IMR-90 (cell line): ENCODE measurements at regions not wholly inside any gene's neighbourhood (a gene's known extent, or its start where the extent isn't known, plus 50 kb on each side); places are given as distances from the start of the nearest gene placed in this dataset.

Source experiments
- ATAC-seq: fragments of 200-7000 bp; cut with Tn5 transposase; 2 replicates; pipeline ENCODE4 v1.9.1; 2020; ENCODE audit warnings: low read depth, mild to moderate bottlenecking, moderate library complexity
- BruUV-seq: library from RNA; stranded (reverse); fragments of 400-500 nt; replicated peaks from 2 replicates; lab custom pipeline; 2021; lab: Mats Ljungman, UMichigan
- CTCF ChIA-PET: fragments of 300-600 bp; formaldehyde crosslinking; extraction: SDS; loops from one replicate; lab custom pipeline; 2021; ENCODE audit warnings: antibody characterized with exemption; lab: Yijun Ruan, JAX
- POLR2A ChIA-PET: fragments of 300-600 bp; sonication (Branson Sonifier 250); formaldehyde crosslinking; loops from one replicate; lab custom pipeline; 2022; ENCODE audit warnings: antibody characterized with exemption; ENCODE audit not compliant: unreplicated experiment; lab: Charles Lee
- DNase-seq: peaks from one replicate; pipeline ENCODE4 v3.0.0; 2013
- H2AFZ ChIP-seq: replicated peaks from 2 replicates; pipeline ENCODE3; 2013; ENCODE audit warnings: low read length, mild to moderate bottlenecking; ENCODE audit not compliant: poor library complexity
- H2AK5ac ChIP-seq: 2 replicates; pipeline ENCODE4 v1.6.1; 2013; ENCODE audit warnings: low read depth, low read length, inconsistent platforms
- H2AK9ac ChIP-seq: replicated peaks from 2 replicates; pipeline ENCODE3; 2013; ENCODE audit warnings: mild to moderate bottlenecking, low read depth, low read length, moderate library complexity; ENCODE audit not compliant: poor library complexity
- H2BK120ac ChIP-seq: 2 replicates; pipeline ENCODE4 v1.6.1; 2013; ENCODE audit warnings: low read depth, low read length, inconsistent platforms
- H2BK15ac ChIP-seq: 3 replicates; pipeline ENCODE4 v1.6.1; 2013; ENCODE audit warnings: low read depth, low read length, inconsistent platforms
- H2BK20ac ChIP-seq: 2 replicates; pipeline ENCODE4 v1.6.1; 2013; ENCODE audit warnings: low read depth, mild to moderate bottlenecking, inconsistent platforms, low read length, moderate library complexity
- H2BK5ac ChIP-seq: 2 replicates; pipeline ENCODE4 v1.6.1; 2013; ENCODE audit warnings: mild to moderate bottlenecking, low read depth, low read length, inconsistent platforms; ENCODE audit not compliant: poor library complexity, severe bottlenecking
- H3K14ac ChIP-seq: replicated peaks from 2 replicates; pipeline ENCODE4 v1.6.1; 2013; ENCODE audit warnings: low read depth, low read length, inconsistent platforms
- H3K18ac ChIP-seq: 2 replicates; pipeline ENCODE4 v1.6.1; 2013; ENCODE audit warnings: low read depth, low read length, control low read depth
- H3K23ac ChIP-seq: 2 replicates; pipeline ENCODE4 v1.6.1; 2013; ENCODE audit warnings: low read depth, low read length, inconsistent platforms
- H3K27ac ChIP-seq: 2 replicates; pipeline ENCODE4 v1.5.1; 2013; ENCODE audit warnings: mild to moderate bottlenecking, control low read depth, low read length; ENCODE audit not compliant: insufficient read depth
- H3K27me3 ChIP-seq: 2 replicates; pipeline ENCODE4 v1.6.1; 2013; ENCODE audit warnings: low read length; ENCODE audit not compliant: control insufficient read depth, insufficient read depth
- H3K36me3 ChIP-seq: 2 replicates; pipeline ENCODE4 v1.6.1; 2013; ENCODE audit warnings: low read length, mixed read lengths; ENCODE audit not compliant: control insufficient read depth, insufficient read depth
- H3K4ac ChIP-seq: 2 replicates; pipeline ENCODE4 v1.6.1; 2013; ENCODE audit warnings: low read depth, low read length, inconsistent platforms
- H3K4me1 ChIP-seq: 2 replicates; pipeline ENCODE4 v1.6.1; 2013; ENCODE audit warnings: low read length, mixed read lengths; ENCODE audit not compliant: control insufficient read depth, insufficient read depth
- H3K4me2 ChIP-seq: 2 replicates; pipeline ENCODE4 v1.6.1; 2013; ENCODE audit warnings: low read depth, mild to moderate bottlenecking, control low read depth, low read length, moderate library complexity
- H3K4me3 ChIP-seq: 2 replicates; pipeline ENCODE4 v1.5.1; 2013; ENCODE audit warnings: low read depth, mild to moderate bottlenecking, control low read depth, low read length, moderate library complexity; ENCODE audit not compliant: insufficient read depth
- H3K56ac ChIP-seq: 2 replicates; pipeline ENCODE4 v1.6.1; 2013; ENCODE audit warnings: low read length, inconsistent platforms; ENCODE audit not compliant: insufficient read depth; ENCODE audit errors: extremely low read depth
- H3K79me1 ChIP-seq, 2 experiments: 2 replicates each; pipeline ENCODE4 v1.6.1; 2013; ENCODE audit warnings: low read length in 2 of 2, inconsistent platforms in 1 of 2, low read depth in 1 of 2
- H3K9ac ChIP-seq: 2 replicates; pipeline ENCODE4 v1.6.1; 2013; ENCODE audit warnings: low read depth, low read length, control low read depth
- H3K9me1 ChIP-seq: 2 replicates; pipeline ENCODE4 v1.6.1; 2013; ENCODE audit warnings: low read length, inconsistent platforms; ENCODE audit not compliant: insufficient read depth
- H3K9me3 ChIP-seq: 2 replicates; pipeline ENCODE4 v1.6.1; 2013; ENCODE audit warnings: low read length; ENCODE audit not compliant: control insufficient read depth, insufficient read depth
- H4K20me1 ChIP-seq: 2 replicates; pipeline ENCODE4 v1.6.1; 2013; ENCODE audit warnings: low read length, inconsistent platforms; ENCODE audit not compliant: insufficient read depth
- H4K5ac ChIP-seq: 2 replicates; pipeline ENCODE4 v1.6.1; 2013; ENCODE audit warnings: mild to moderate bottlenecking, low read depth, low read length, control low read depth
- H4K8ac ChIP-seq, 2 experiments: 2 replicates each; pipeline ENCODE4 v1.6.1; 2013; ENCODE audit warnings: low read depth in 2 of 2, low read length in 2 of 2, control low read depth in 1 of 2, inconsistent platforms in 1 of 2
- H4K91ac ChIP-seq: 2 replicates; pipeline ENCODE4 v1.6.1; 2013; ENCODE audit warnings: low read depth, low read length, inconsistent platforms; ENCODE audit not compliant: insufficient read depth
- FOS ChIP-seq: fragments of 150-350 bp; IDR thresholded peaks from 2 replicates; pipeline ENCODE4 v1.6.1; 2016; ENCODE audit warnings: low read depth, low read length
- NFE2L2 ChIP-seq: fragments of 150-350 bp; IDR thresholded peaks from 2 replicates; pipeline ENCODE4 v1.6.1; 2016; ENCODE audit warnings: low read depth, mild to moderate bottlenecking, low read length
- WGBS, 2 experiments: methylation state at CpG; one replicate each; pipeline versions ENCODE4 v1.1.5 to v1.1.7; 2013; ENCODE audit warnings: missing lambda C conversion rate in 2 of 2; ENCODE audit not compliant: insufficient read length in 1 of 2; ENCODE audit errors: extremely low coverage in 2 of 2; 5-methylcytosine and 5-hydroxymethylcytosine counted together
- dilution Hi-C: fragments of 300-500 bp; cut with HindIII; formaldehyde crosslinking; loops from one replicate; pipeline ENCODE4 v1.14.3; 2018; ENCODE audit warnings: low sequenced_read_pairs; ENCODE audit not compliant: unreplicated experiment
- in situ Hi-C: fragments of 300-500 bp; cut with MboI; formaldehyde crosslinking; loops from 3 replicates; pipeline ENCODE4 v1.14.3; 2019; ENCODE audit warnings: low sequenced_read_pairs, inconsistent platforms, mixed read lengths
- intact Hi-C: fragments of 100-400 bp; cut with micrococcal nuclease; formaldehyde crosslinking; loops from 2 replicates; pipeline ENCODE4 v1.10.0; 2022

DNA sequence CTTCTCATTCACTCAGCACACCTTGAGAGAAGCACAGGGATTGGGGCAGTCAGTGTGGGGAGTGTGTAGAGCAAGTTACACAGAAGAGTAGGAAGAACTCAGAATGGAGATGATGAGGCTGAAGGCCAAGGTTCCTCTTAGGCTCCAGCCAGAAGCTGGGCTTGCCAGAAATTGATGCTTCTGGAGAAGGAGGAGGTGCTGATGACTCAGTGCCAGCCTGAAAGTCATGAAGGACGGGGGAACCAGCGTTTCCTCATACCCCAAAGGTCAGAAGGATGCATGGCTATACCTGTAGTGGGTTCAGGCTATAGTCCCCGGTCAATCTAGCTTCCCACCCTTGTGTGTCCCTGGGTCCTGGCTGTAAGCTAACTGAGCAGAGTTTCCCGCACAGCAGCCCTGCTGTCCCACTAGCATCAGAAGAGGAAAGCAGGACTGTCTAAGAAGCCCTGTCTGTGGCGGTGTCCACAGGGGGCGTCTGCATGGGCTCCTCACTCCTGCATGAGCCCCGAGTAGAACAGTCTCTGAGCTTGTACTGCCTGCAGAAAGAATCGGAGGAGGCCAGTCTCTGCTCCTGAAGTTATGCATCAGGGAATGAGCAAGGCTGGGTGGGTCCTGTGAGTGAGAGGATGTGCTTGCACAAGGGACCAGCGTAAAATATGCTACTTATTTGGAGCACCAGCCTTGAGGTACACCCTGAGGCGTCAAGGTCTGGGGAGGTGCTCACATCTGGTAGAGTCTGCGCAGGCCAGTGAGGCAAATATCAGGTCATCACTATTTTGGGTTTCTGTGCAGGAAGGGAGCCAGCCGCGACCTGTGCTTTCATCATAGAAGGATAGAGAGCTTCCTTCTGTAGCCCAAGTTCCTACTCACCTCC, 148.5 kb downstream of the MRPL14 start:
- TF ChIP-seq NFE2L2 (no peak), FOS (0 out of 2 replicates have a peak, but pooled peaks have one; percentile 3)
- dilution Hi-C loops, result no loop called here
- peak overlapping the region; percentile 27 for H2BK5ac ChIP-seq
- intact Hi-C loops, result no loop called here
- in situ Hi-C loops, result no loop called here
- H3K9me1 ChIP-seq, result peaks cover 6% of the 10 kb centered on the region
- peak overlapping the region; percentile 74; the same call in 1 of the 2 replicates for H2BK20ac ChIP-seq
- peak overlapping the region; percentile 11 for H2AK9ac ChIP-seq
- H2BK15ac ChIP-seq, result peak overlapping the region; percentile 97; the same call in 2 of the 3 replicates
- WGBS, 2 experiments, result 100% methylated on average over 4 of the region's 13 CpGs; no CpG with 5 or more reads in 1 of the 2 experiments
- no peak overlapping the region for H3K27ac ChIP-seq
- H3K36me3 ChIP-seq, result no peaks in the 10 kb centered on the region
- peak overlapping the region; percentile 85 for H3K4ac ChIP-seq
- peak overlapping the region; percentile 52 for H2AFZ ChIP-seq
- peak overlapping the region; percentile 90 for H3K18ac ChIP-seq
- H3K4me3 ChIP-seq, result no peak overlapping the region
- ATAC-seq (peak; percentile 25), DNase-seq (peak; percentile 43)
- H3K14ac ChIP-seq, result peak overlapping the region; percentile 86
- H2BK120ac ChIP-seq, result peak overlapping the region; percentile 69
- H3K9me3 ChIP-seq, result peaks cover 4% of the 10 kb centered on the region; the same call in 1 of the 2 replicates
- H2AK5ac ChIP-seq, result peak overlapping the region; percentile 94
- peak overlapping the region; percentile 54 to 59; a peak in 3 of 4 replicates for H4K8ac ChIP-seq
- BruUV-seq, result no TSS peak
- no peak overlapping the region for H3K9ac ChIP-seq
- H4K91ac ChIP-seq, result peak overlapping the region; percentile 87; the same call in 1 of the 2 replicates
- POLR2A ChIA-PET, result no interaction called here
- H4K5ac ChIP-seq, result peak overlapping the region; percentile 69
- no peak overlapping the region for H3K56ac ChIP-seq
- peaks cover 11% of the 10 kb centered on the region for H3K4me1 ChIP-seq
- CTCF ChIA-PET, result interaction anchor here (0.9 to 1.1 kb wide), 2 partner anchors 11 to 21 kb away, joined by 3 to 4 read pairs; no protein-coding TSS in a partner anchor
- H3K4me2 ChIP-seq, result no peak overlapping the region
- H4K20me1 ChIP-seq, result no peaks in the 10 kb centered on the region
- H3K23ac ChIP-seq, result no peak overlapping the region; the same call in 1 of the 2 replicates
- no peaks in the 10 kb centered on the region for H3K27me3 ChIP-seq
- no peaks in the 10 kb centered on the region for H3K79me1 ChIP-seq
